ENCODE measurements at regions not wholly inside any gene's neighbourhood (a gene's known extent, or its start where the extent isn't known, plus 50 kb on each side); places are given as distances from the start of the nearest gene placed in this dataset.

- TF ChIP-seq CTCF (IDR thresholded peaks at IDR 0.05) (no peak), POLR2A (IDR thresholded peaks at IDR 0.05) (no peak), EP300 (IDR thresholded peaks at IDR 0.05) (no peak), POLR2AphosphoS5 (IDR thresholded peaks at IDR 0.05) (no peak)
These were observed 885.3 kb downstream of the SI start for GRCh38 chr3:164192974-164193373.

Measured in gastroesophageal sphincter (tissue), 3 donors.